NCI-H524 treated with DMSO at 0.1 percent for 48 hours (cell line): ENCODE measurements at regions not wholly inside any gene's neighbourhood (a gene's known extent, or its start where the extent isn't known, plus 50 kb on each side); places are given as distances from the start of the nearest gene placed in this dataset.

ENCODE experiments used
- DNase-seq: peaks from one replicate; lab custom pipeline; 2025; lab: John Stamatoyannopoulos, UW

DNA sequence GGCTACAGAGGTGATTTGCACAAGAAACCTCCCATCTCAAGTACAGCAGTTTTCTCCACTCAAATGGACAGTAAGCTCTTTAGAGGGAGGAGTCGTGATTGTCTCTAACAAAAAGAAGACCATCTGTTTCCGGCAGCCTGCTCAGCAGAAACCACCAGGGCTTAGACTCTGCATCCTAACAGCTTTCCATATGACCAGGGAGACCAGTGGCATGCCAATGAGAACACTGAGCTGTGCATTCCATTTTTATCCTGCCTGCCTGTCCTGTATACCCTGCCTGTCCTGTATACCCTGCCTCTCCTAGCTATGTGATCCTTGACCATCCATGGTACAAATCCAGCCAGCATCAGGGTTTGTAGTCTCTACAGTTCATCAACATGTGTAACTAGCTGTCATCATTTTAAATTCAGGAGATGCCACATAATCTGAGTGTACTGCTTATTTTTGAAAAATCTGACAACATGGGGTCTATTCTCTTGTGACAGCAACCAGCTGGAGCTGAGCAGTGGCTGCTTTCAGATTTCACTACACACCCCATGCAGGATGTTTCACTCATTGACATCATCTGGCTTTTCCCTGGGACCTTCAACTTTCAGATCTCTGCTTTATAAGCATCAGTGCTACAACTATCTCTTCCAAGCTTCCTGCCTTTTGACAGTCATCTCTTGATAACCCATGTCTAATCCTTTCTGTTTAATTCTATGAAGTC, 50.5 kb upstream of the POU2AF2 start:
- DNase-seq: peak; percentile 70

DNA sequence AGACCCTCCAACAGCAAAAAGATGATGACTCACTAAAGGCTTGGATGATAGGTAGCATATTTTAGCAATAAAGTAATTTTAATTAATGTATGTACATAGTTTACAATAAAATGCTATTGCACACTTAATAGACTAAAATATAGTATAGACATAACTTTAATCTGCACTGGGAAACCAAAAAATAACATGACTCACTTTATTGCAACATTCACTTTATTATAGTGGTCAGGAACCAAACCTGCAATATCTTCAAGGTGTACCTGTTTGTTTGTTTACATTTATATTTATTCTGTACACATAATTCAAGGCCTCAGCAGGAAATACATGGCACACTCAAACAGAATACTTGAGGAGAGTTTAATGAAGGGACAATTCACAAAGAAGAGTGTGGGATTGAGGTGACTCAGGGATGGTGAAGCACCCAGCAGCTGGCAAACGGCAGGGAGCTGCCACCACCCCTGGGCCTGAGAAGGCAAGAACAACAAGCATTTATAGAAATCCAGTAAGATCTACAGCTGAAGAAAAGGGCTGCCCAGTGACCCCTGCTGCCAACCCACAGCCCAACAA, 51.5 kb upstream of the POU2AF2 start:
- DNase-seq: no peak

DNA sequence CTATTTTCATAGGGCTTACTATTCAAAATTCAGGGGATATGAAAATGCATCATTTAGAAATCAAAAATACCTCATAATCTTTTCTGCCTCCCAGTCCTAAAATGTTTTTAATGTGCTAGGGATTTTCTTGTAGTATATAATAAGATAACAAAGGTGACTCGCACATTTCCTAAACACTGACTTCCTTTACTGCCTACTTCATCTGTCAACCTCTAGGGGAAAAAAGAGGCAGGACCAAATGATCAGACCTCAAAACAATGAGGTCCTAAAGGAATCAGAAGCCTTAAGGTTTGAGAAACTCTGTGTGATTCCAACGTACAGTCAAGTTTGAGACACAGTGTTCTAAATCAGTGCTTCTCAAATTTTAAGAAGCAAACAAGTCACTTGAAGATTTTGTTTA, 56.1 kb upstream of the POU2AF2 start:
- no peak for DNase-seq

DNA sequence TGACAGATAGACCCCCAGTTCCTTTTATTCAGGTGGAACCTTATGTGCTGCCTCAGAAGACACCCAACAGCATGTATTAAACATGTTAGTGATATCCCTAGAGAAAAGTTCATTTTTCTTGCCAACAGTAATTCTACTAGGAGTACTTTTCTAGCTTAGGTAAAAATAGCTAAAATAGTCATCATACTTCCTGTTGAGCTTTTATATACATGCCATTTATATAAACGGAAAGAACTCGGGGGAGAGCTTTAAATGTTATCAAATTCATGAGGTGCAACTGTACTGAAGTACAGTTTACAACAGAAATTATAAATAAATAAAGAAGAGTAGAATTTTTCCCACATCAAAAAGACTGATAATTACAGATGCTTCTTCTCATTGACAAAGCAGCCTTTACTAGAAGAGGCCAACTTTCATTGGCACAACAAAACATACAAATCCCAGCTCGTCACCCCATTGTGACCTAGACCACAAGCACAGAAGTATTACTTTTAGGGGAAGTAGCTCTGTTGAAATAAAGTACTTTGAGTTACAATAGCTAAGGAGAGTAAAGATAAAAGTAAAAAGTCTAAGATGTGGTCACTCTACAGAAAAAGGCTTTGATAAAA, 59.1 kb upstream of the POU2AF2 start:
- no peak for DNase-seq

DNA sequence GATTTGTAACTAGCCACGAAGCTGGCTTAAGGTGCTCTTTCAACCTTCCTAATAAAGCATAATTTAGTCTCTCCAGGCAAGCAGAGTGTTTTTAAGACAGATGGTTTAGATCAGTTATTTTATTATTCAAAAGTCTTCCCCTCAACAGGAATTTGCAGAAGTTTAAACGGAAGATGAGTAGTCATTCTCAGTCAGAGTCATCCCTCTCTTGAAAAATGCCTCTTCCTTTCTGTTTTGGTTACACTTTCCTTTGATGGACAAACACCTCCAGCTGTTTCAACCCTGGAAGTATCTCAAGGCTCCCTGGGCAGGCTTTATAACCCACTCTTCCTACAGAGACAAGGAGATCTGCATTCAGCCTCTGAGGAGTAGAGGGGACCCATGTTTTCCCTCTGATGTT, 60.3 kb upstream of the POU2AF2 start:
- DNase-seq: no peak

DNA sequence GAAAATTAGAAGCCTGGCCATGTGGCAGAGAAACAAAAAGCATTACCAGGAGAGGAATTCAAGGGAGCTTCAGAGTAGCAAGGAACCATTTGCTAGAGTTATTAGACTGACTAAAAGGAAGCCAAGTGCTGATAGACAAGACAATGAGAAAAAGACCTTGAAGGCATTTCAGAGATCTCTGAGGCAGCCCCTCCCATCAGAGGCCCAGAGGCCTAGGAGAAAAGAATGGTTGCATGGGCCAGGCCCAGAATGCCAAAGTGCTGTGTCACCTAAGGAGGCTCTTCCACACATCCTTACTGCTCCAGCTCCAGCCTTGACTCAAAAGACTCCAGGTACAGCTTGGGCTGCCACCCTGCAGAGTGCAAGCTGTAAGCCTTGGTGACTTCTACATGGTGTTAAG, 61.8 kb upstream of the POU2AF2 start:
- no peak for DNase-seq

DNA sequence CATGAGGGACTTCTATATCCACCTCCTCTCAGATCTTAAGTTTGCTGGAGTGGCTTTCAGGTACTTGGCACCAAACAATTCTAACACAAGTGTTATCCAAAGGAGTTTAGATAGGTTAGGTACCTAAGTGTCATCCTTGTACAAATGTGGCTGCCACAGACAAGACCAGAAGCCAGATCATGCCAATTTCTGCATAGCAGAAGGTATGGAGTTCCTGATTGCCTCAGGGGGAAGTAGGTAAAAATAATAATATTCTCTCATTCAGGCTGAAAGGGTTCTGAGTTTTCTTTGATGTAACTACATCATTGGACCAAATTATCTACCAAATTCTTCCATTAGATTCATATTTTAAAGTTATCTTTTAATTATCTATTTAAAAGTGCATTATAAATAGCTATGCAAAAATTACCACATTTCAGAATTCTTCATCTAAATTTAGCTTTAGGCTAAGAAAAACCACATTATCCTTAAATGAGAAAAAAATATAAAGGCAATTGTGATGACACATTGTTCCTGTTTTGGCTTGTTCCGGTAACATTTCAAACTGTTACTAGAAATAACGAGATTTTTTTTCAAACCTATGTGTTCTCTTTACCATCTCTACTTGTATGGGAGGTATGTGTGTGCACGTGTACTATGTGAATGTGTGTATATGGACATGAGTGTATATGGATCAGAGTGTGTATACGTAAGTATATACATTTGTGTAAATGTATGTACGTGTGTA, 66.2 kb upstream of the POU2AF2 start:
- DNase-seq: no peak

DNA sequence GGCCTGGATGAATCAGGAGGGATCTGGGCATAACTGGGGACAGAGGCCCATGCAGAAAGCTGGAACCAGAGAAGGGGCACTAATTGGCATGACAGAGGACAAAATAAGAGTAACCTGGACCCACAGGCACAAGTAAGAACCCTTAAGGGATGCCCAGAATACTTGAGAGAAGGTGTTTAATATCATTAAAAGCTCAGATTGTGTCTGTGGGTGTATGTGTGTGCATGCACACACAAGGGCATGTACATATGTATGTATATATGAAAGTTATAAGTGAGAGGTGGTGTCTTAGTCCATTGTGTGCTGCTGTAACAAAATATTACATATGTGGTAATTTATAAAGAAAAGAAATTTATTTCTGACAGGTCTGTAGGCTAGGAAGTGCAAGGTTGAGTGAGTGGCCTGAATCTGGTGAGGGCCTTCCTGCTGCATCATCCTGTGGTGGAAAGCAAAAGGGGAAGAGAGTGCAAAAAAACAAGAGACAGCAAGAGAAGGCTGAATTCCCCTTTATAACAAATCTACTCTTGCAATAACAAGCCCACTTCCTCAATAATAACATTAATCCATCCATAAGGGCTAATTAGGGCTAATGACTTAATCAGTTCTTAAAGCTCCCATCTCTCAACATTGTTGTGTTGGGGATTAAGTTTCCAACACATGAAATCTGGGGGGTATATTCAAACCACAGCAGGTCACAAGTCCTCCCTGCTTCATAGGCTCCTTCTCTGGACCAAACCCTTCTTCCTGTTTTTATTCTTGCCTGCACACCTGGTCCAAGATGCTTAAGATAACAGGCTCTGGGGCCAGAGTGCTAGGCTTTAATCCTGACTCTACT, 68.3 kb upstream of the POU2AF2 start:
- DNase-seq: peak; percentile 15

DNA sequence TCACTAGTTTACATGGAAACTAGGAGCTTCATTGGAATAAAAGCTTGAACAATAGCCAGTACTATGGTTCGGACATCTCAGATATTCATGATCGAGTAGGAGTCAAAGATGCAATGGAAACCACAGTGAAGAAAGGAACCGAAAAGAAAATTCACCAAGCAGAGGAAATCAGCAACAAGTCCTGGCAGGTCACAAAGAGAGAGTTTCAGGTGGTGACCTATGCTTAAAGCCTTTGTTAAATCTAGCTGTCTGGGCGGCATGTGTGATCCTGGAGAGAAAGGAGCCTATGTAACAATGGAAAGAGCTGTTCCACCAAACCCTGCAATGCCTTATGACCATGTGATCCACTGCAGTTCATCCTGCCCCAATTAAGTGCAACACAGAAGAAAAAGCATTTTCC, 68.9 kb upstream of the POU2AF2 start:
- DNase-seq: no peak

DNA sequence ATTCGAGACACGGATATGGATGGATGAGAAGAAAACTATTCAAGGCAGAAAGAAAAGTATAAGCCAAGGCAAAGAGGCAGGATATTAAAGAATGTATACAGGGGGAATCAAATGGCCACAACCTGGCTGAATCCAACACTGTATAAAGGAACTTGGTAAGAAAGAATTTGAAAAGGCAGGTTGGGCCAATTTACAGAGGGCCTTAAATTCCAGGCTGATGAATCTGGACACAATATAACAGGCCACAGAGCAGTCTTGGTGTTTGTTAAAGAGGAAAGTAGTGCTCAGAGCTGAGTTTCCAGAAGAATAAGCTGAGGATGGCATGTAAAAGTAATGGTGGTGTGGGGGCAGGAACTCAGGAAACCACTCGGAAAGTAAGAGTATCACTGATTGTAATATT, 72.3 kb upstream of the POU2AF2 start:
- no peak for DNase-seq

DNA sequence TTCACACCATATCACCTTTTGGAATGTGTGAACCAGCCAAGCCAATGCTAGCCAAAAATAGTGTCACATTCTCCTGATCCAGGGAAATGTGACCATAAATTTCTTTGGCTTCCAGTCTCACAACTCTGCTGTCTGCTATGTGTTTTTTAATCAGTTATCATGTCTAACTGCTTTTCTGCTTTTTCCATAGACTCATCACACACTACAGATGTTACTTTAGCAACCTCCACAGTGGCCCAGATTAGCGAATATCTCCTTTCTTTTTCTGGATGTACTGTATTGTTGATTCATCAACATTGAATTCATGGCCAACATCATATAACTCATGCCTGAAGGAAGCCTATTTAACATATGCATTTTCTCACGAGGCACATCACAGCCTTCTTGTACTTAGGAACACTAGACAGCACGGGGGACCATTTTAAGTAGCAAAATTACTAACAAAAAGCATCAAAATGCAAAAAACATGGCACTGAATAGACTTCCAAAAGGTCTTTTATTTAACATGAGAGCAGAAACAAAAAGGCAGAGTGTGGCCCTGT, 73.1 kb upstream of the POU2AF2 start:
- no peak for DNase-seq

DNA sequence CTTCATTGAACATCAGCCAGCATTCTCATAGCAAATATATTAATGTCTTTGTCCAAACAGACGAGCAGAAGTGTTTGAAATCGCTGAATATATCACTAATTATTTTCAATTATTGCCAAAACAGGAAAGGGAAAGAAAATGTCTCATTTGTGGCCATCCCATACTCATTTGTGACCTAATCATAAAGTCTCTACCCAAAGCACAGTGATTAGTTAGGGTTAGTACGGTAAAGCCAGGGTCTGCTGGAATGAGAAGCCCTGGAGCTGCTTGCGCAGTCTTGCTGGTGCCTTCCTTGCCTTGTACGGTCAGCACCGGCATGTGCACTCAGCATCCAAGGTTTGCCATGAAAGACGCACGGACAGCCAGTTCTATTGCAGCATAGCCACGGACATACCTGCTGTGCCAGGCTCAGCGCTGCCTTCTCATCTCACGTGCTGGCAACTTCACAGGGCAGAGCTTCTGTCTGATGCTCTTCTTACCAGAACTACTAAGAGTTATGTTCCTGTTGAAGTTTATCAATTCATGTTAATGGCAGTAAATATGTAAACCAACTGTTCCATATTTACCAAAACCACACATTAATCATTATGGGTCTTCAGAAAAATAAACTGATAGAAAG, 74.7 kb upstream of the POU2AF2 start:
- no peak for DNase-seq

DNA sequence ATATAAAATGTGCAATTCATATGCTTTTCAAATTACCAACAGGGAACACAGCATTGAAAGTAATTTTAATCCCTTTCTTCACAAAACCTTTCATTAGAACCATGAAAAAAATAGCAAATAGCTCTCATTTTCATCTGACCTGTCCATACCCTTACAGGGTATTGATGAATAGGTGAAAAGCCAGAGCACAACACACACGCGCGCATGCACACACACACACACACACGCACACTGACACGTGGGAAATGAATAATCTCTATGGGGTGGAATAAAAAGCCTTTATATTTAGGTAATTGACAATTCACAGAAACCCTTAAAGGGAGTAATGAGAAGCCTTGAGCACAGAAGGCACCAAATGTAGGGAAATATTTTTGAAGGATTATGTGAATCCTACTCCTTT, 76.2 kb upstream of the POU2AF2 start:
- DNase-seq: no peak

DNA sequence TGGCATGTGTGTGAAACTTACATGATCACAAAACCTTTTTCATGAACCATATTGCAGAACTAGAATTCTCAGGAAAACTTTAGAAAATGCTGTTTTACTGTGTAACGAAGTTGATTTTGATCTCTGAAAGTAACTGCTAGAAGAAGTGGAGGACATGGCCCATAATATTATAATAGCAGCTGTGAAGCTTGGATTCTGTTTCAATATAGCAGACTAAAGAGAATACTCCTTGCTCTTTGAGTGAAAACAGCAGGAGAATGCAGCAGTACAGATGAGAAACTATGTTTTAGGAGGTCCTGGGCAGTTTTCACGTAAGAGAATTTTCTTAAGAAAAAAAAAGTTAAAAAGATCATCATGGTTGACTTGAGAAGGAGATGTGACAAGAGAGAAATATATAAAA, 76.7 kb upstream of the POU2AF2 start:
- no peak for DNase-seq

DNA sequence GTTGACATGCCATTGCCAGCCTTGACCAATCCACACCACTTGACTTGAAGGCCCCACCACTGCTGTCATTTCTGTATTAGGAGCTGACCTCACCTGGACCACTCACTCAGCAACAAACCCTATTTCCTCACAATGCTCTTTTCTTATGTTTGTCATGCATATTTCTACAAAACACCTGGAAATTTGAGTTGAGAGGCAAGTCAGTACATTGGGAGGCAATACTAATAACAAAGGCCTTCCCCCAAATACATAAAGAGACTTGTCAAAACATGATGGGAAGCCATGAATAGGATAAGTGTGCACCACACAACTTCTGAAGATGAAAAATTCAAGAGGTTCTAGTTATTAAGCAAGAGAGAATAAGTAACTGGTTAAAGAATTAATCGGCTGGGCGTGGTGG, 77.9 kb upstream of the POU2AF2 start:
- DNase-seq: no peak

DNA sequence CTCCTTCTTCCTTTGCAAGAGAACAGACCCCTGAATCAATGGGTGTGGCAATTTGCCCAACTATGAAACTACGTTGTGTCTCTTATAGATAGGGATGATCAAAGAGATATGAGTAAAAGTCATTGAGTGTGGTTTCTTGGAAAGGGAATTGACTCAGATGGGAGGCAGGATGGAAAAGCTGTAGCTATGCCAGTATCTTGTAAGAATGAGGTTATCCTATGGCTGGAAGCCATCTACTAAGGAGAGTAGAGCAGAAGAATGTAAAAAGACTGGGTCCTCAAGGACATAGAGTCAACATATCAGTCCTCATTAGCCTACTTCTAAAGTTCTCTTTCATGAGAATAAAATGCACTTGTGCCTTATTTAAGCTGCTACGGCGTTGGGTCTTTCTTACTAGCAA, 78.9 kb upstream of the POU2AF2 start:
- DNase-seq: no peak

DNA sequence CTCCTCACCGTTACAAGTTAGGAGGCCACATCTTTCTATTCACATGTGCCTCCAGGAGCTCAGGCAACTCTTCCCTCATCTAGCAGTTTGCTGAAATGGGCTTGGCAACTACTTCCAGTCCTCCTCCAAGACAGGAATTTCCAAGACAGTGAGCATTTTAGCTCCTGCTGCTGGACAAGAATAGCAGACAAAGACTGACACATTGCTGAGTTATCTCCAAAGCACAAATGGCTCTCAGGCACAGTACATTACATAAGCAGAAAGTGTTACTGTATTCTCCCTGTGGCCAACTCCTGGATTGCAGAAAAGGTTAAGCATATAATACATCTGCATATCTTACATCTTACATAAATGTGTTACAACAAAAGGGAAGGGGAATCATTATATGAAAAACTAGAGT, 83.2 kb upstream of the POU2AF2 start:
- no peak for DNase-seq

DNA sequence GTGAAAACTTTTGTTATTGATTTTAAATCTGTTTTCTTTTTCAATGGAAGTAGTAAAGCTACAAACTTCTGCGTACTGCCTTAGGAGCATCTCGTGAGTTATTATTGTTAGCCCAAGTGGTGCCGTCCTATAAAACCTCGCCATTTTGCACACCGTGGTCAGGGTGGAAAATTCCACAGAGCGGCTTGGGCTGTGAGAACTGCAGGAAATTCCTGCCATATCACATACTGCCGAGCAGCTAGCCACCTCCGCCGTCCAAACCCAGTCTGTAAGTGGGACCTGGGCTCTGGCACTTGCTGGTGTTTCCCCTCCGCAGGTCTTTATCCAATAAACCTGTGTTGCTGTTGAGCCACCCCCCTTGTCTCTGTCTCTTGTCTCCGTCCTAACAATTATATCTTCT, 88.0 kb upstream of the POU2AF2 start:
- no peak for DNase-seq

DNA sequence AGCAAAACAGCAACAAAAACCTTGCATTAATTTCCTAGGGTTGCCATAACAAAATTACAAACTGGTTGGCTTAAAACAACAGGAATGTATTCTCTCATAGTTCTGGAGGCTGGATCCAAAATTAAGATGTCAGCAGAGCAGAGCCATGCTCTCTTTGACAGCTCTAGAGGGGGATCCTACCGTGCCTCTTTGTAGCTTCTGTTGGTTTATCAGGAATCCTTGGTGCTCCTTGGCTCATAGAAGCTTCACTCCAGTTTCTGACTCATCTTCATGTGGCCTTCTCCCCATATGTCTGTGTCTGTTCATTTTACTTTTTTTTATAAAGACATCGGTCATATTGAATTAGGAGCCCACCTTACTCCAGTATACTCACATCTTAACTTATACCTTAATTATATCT, 90.5 kb upstream of the POU2AF2 start:
- DNase-seq: no peak

DNA sequence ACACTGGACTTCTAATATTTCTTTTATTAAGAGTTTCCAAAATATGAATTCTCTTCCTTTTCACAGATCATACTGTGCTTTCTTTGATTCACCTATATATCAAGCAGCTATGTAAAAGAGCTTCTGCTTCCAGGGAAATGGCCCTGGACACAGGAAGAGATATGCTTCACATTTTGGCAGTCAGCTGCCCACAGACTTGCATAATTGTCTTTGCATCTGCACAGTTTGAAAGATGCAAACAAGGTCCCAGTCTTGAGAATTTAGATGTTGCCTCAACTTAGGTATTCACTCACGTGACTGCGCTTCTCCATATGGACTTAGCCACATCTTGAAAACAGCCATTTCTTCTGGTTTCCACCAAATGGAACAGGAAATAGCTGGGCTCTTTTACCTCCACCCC, 92.3 kb upstream of the POU2AF2 start:
- no peak for DNase-seq

DNA sequence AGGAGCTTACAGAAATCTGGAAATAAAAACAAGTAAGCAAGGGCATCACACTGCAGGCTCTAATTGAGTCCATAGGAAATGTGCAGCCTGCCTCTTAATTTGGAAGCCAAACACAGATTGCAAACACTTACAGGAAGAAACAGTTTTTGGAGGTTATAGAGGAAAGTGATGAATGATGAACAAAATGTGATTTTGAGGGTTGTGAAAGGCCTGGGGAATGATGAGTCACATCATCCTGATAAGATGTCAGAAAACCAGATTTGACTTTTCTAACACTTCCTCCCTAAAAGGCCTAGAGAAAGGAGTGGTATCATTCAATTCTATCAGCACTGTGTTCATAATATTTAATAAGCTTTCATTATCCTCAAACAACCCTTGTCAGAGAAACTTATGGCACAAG, 96.6 kb upstream of the POU2AF2 start:
- no peak for DNase-seq

DNA sequence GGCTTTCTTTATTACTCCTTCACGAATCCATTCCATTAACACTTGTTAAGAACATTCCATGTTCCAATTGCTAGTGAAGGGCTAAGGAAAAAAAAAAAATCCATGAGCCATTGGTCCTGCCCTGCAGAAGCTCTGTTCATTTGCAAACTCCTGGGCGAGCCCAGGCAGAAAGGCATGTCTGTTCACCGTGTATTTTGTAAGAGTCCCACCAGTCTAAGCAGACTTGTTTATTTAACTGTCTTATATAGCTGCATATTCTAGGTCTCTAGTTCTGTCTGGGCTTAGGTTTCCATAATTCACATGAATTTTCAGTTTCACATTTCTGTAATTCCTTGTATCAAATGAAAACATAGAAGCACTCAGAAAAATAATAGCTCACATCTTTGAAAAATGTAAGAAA, 97.4 kb upstream of the POU2AF2 start:
- DNase-seq: no peak
